OCI-LY7 (cell line): ENCODE measurements at regions not wholly inside any gene's neighbourhood (a gene's known extent, or its start where the extent isn't known, plus 50 kb on each side); places are given as distances from the start of the nearest gene placed in this dataset.

Experiments used
- BruUV-seq: library from RNA; stranded (reverse); fragments of 400-500 nt; replicated peaks from 2 replicates; lab custom pipeline; 2021; lab: Mats Ljungman, UMichigan
- CTCF ChIA-PET: fragments of 300-600 bp; sonication (Branson Sonifier 250); formaldehyde crosslinking; loops from one replicate; lab custom pipeline; 2022; ENCODE audit warnings: antibody characterized with exemption; ENCODE audit not compliant: unreplicated experiment; lab: Charles Lee
- POLR2A ChIA-PET: fragments of 300-600 bp; sonication (Branson Sonifier 250); formaldehyde crosslinking; loops from one replicate; lab custom pipeline; 2022; ENCODE audit warnings: antibody characterized with exemption; lab: Charles Lee
- DNase-seq: peaks from one replicate; pipeline ENCODE4 v3.0.0-alpha.2; 2015; ENCODE audit warnings: low spot score
- H2AFZ ChIP-seq: fragments of 200-600 bp; sonication (generic), shearing (Covaris generic); 2 replicates; pipeline ENCODE4 v1.6.1; 2014; ENCODE audit warnings: mild to moderate bottlenecking, antibody characterized with exemption, low read length, moderate library complexity
- H3K27ac ChIP-seq: fragments of 200-600 bp; sonication (generic); 2 replicates; pipeline ENCODE4 v1.5.1; 2014; ENCODE audit warnings: mixed run types, low read depth, mild to moderate bottlenecking, moderate library complexity, low read length, inconsistent platforms; ENCODE audit not compliant: poor library complexity, severe bottlenecking
- H3K36me3 ChIP-seq: fragments of 200-600 bp; sonication (generic); 2 replicates; pipeline ENCODE4 v1.6.1; 2014; ENCODE audit warnings: mild to moderate bottlenecking, antibody characterized with exemption, low read length, moderate library complexity, mixed read lengths; ENCODE audit not compliant: insufficient read depth
- H3K4me1 ChIP-seq: fragments of 200-600 bp; sonication (generic); 2 replicates; pipeline ENCODE4 v1.5.1; 2014; ENCODE audit warnings: mild to moderate bottlenecking, low read length; ENCODE audit not compliant: insufficient read depth, poor library complexity, severe bottlenecking
- H3K4me2 ChIP-seq: fragments of 200-600 bp; sonication (generic); 2 replicates; pipeline ENCODE4 v1.6.1; 2014; ENCODE audit warnings: mild to moderate bottlenecking, low read length
- H3K4me3 ChIP-seq: fragments of 200-600 bp; sonication (generic); 2 replicates; pipeline ENCODE4 v1.5.1; 2014; ENCODE audit warnings: mild to moderate bottlenecking, low read depth, low read length; ENCODE audit not compliant: poor library complexity, severe bottlenecking
- H3K79me2 ChIP-seq: fragments of 200-600 bp; sonication (generic); 2 replicates; pipeline ENCODE4 v1.6.1; 2016; ENCODE audit warnings: low read depth, mild to moderate bottlenecking, low read length, moderate library complexity, mixed read lengths; ENCODE audit not compliant: insufficient read depth
- H3K9me2 ChIP-seq: fragments of 200-600 bp; sonication (generic); 2 replicates; pipeline ENCODE4 v1.6.1; 2016; ENCODE audit warnings: mild to moderate bottlenecking, low read length, mixed read lengths; ENCODE audit not compliant: insufficient read depth
- H3K9me3 ChIP-seq: fragments of 200-600 bp; sonication (generic); 2 replicates; pipeline ENCODE4 v1.6.1; 2014; ENCODE audit warnings: mild to moderate bottlenecking, mixed run types, low read length, mixed read lengths
- H4K20me1 ChIP-seq: fragments of 200-600 bp; sonication (generic); 2 replicates; pipeline ENCODE4 v1.6.1; 2014; ENCODE audit warnings: mild to moderate bottlenecking, antibody characterized with exemption, low read length, moderate library complexity, mixed read lengths; ENCODE audit not compliant: insufficient read depth
- EZH2phosphoT487 ChIP-seq: fragments of 200-600 bp; sonication (generic); IDR thresholded peaks from 2 replicates; pipeline ENCODE4 v1.6.1; 2018; ENCODE audit warnings: low read depth, borderline replicate concordance, mild to moderate bottlenecking, mixed run types, antibody characterized with exemption, low read length, moderate library complexity, mixed read lengths
- intact Hi-C: fragments of 100-400 bp; cut with micrococcal nuclease; formaldehyde crosslinking; loops from one replicate; pipeline ENCODE4 v1.10.0; 2022; ENCODE audit not compliant: unreplicated experiment
- TF ChIP-seq, protein P1 (sequence below): fragments of 200-600 bp; sonication (generic); conservative IDR thresholded peaks from 2 replicates; pipeline ENCODE4 v1.5.1; 2014; ENCODE audit warnings: mild to moderate bottlenecking, antibody characterized with exemption, low read length, moderate library complexity, mixed read lengths

DNA sequence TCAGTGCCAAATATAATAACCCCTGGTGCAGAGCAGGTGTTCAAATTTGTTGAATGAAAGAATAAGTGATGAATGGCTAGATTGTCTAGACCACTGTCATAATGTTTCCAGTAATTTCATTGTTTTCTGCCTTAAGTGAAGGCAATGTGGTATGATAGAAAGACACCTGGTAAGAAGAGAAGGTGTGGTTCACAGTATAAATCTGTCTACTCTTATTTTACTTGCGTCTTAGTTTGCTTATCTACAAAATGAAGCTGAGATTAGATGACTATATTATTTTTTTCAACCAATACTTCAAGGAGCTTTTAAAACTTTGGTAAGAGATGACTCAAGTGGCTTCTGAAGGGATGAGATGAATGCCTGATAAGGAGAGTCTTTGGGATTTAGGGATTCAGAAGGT, 788.4 kb downstream of the EPHA4 start:
- BruUV-seq = no TSS peak
- intact Hi-C loops = no loop called here

GRCh38 chr2:220785178-220785577, 786.9 kb downstream of the EPHA4 start:
- BruUV-seq = no TSS peak

More for the DNA sequence above, 788.4 kb downstream of the EPHA4 start:
- TF ChIP-seq EZH2phosphoT487 = no peak
- TF ChIP-seq, protein P1, sequence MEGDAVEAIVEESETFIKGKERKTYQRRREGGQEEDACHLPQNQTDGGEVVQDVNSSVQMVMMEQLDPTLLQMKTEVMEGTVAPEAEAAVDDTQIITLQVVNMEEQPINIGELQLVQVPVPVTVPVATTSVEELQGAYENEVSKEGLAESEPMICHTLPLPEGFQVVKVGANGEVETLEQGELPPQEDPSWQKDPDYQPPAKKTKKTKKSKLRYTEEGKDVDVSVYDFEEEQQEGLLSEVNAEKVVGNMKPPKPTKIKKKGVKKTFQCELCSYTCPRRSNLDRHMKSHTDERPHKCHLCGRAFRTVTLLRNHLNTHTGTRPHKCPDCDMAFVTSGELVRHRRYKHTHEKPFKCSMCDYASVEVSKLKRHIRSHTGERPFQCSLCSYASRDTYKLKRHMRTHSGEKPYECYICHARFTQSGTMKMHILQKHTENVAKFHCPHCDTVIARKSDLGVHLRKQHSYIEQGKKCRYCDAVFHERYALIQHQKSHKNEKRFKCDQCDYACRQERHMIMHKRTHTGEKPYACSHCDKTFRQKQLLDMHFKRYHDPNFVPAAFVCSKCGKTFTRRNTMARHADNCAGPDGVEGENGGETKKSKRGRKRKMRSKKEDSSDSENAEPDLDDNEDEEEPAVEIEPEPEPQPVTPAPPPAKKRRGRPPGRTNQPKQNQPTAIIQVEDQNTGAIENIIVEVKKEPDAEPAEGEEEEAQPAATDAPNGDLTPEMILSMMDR = no peak
- Histone ChIP-seq H3K36me3 (no peaks in the 10 kb centered on the region), H3K4me3 (no peak overlapping the region), H3K9me2 (no peaks in the 10 kb centered on the region), H3K27ac (no peak overlapping the region), H2AFZ (no peak overlapping the region), H3K79me2 (no peaks in the 10 kb centered on the region), H3K4me2 (no peak overlapping the region), H3K4me1 (no peaks in the 10 kb centered on the region), H3K9me3 (no peaks in the 10 kb centered on the region), H4K20me1 (no peaks in the 10 kb centered on the region)
- no peak for DNase-seq
- ChIA-PET CTCF (no interaction called here), POLR2A (no interaction called here)

DNA sequence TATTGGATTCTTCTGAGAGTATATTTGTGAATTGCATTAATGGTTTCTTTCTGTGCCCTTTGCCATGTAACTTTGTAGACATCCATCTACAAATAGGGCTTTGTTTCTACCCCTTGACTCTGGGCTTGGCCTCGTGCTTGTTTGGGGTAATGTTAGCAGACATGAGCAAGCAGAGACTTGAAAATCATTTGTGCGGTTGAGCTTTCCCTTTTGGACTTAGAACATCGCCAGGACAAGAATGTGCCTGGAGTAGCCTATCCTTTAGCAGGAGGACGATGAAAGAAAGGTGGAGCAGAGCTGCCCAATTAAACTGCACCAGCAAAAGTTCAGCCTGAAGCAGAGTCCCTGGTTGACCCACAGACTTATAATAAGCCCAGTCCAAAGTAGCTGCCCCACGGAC, 785.9 kb downstream of the EPHA4 start:
- CTCF ChIA-PET = interaction anchor here (1.0 kb wide), 1 partner anchor 65 kb away, joined by 3 read pairs; no protein-coding TSS in a partner anchor
- BruUV-seq = no TSS peak
- Histone ChIP-seq H3K36me3 (no peaks in the 10 kb centered on the region), H3K4me3 (no peak overlapping the region), H3K9me3 (no peaks in the 10 kb centered on the region), H4K20me1 (no peaks in the 10 kb centered on the region), H3K27ac (no peak overlapping the region), H3K79me2 (no peaks in the 10 kb centered on the region), H3K9me2 (no peaks in the 10 kb centered on the region), H3K4me2 (no peak overlapping the region), H3K4me1 (no peaks in the 10 kb centered on the region), H2AFZ (no peak overlapping the region)
- TF ChIP-seq, protein P1 = no peak
- TF ChIP-seq EZH2phosphoT487 = no peak
- POLR2A ChIA-PET = interaction anchor here (1.1 kb wide), 1 partner anchor 8 kb away, joined by 3 read pairs; no protein-coding TSS in a partner anchor
- DNase-seq = no peak
- intact Hi-C loops = no loop called here

More at GRCh38 chr2:220785178-220785577, 786.9 kb downstream of the EPHA4 start:
- Histone ChIP-seq H3K27ac (no peak overlapping the region), H2AFZ (no peak overlapping the region), H3K4me3 (no peak overlapping the region), H3K4me2 (no peak overlapping the region), H4K20me1 (no peaks in the 10 kb centered on the region), H3K4me1 (no peaks in the 10 kb centered on the region), H3K9me3 (no peaks in the 10 kb centered on the region), H3K36me3 (no peaks in the 10 kb centered on the region), H3K9me2 (no peaks in the 10 kb centered on the region), H3K79me2 (no peaks in the 10 kb centered on the region)
- CTCF ChIA-PET = interaction anchor here (1.0 kb wide), 1 partner anchor 64 kb away, joined by 3 read pairs; no protein-coding TSS in a partner anchor
- TF ChIP-seq, protein P1 = no peak
- no peak for TF ChIP-seq EZH2phosphoT487
- no peak for DNase-seq
- POLR2A ChIA-PET = interaction anchor here (1.8 kb wide), 1 partner anchor 12 kb away, joined by 5 read pairs; no protein-coding TSS in a partner anchor
- intact Hi-C loops = no loop called here
